IPS-NIHi11 (cell line): ENCODE measurements at regions not wholly inside any gene's neighbourhood (a gene's known extent, or its start where the extent isn't known, plus 50 kb on each side); places are given as distances from the start of the nearest gene placed in this dataset.
"Not testable (repeated sequence)": the region's sequence is repeated elsewhere in the genome, so short reads cannot be mapped to it uniquely, and the experiment has no call there.

Experiments used
- DNase-seq: peaks from one replicate; pipeline ENCODE4 v3.0.0; 2012; ENCODE audit warnings: mixed read lengths, low spot score

DNA sequence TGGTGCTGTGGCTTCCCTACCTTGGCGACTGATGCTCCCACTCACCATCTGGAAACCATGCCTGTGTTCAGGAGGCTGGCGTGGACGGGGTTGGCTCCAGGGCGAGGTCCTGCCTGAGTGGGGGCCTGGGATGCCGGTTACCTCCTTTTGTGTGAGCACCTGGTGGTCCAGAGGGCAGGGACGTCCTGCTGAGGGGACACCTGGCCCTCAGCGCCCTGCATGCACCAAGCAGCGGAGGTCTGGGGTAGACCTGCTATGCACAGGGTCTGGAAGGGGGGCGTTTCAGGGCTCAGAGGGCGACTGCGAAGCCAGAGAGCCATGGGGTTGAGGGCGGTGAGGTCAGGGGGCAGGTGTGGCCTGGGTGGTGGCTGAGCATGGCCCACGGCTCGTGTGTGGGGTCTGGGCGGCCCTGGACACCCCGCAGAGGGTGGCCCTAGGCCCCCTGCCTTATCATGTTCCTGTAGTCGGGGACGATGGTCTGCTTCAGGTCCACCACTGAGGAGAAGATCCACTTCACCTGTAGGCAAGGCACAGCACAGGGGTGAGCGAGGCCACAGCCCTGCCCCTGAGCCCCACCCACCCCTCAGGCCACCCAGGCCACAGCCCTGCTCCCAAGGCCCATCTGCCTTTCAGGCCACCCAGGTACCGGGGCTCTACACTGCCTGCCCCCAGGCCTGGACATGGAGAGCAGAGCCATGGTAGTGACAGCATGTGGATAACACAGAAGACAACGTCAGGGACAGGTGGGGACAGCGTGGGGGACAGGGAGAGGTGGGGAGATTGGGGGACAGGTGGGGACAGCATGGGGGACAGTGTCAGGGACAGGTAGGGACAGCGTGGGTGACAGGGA lies 95.3 kb downstream of the TMEM121 start:
- not testable (repeated sequence) for DNase-seq

DNA sequence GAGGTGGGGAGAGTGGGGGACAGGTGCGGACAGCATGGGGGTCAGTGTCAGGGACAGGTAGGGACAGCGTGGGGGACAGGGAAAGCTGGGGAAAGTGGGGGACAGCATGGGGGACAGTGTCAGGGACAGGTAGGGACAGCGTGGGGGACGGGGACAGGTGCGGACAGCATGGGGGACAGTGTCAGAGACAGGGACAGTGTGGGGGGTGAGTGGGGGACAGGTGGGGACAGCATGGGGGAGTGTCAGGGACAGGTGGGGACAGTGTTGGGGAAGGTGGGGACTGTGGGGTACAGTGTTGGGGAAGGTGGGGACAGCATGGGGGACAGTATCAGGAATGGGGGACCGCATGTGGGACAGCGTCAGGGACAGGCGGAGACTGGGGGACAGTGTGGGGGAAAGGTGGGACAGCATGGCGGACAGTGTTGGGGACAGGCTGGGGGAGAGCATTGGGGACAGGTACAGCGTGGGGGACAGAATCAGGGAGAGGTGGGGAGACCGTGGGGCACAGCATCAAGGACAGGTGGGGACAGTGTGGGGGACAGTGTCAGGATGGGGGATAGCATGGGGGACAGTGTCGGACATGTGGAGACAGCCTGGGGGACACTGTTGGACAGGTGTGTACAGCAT lies 96.1 kb downstream of the TMEM121 start:
- DNase-seq: no peak

- not testable (repeated sequence) for DNase-seq
Measured at GRCh38 chr14:105623178-105623577, 96.8 kb downstream of the TMEM121 start.

DNA sequence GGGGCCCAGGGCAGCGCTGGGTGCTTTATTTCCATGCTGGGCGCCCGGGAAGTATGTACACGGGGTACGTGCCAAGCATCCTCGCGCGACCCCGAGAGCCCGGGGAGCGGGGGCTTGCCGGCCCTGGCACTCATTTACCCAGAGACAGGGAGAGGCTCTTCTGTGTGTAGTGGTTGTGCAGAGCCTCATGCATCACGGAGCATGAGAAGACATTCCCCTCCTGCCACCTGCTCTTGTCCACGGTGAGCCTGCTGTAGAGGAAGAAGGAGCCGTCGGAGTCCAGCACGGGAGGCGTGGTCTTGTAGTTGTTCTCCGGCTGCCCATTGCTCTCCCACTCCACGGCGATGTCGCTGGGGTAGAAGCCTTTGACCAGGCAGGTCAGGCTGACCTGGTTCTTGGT lies 98.0 kb downstream of the TMEM121 start:
- not testable (repeated sequence) for DNase-seq

DNA sequence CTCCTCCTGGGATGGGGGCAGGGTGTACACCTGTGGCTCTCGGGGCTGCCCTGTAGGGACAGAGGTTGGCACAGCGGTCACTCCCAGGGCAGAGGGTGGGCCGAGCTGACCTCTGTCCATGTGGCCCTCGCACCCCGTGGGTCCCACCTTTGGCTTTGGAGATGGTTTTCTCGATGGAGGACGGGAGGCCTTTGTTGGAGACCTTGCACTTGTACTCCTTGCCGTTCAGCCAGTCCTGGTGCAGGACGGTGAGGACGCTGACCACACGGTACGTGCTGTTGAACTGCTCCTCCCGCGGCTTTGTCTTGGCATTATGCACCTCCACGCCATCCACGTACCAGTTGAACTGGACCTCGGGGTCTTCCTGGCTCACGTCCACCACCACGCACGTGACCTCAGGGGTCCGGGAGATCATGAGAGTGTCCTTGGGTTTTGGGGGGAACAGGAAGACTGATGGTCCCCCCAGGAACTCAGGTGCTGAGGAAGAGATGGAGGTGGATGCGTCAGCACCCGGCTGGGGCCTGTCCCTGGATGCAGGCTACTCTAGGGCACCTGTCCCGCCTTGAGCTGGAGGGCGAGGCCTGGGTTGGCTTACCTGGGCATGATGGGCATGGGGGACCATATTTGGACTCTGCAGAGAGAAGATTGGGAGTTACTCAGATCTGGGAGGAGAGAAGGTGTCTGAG lies 98.5 kb downstream of the TMEM121 start:
- not testable (repeated sequence) for DNase-seq

GRCh38 chr14:105625448-105625847 lies 99.1 kb downstream of the TMEM121 start:
- DNase-seq: not testable (repeated sequence)

- not testable (repeated sequence) for DNase-seq
Measured at GRCh38 chr14:105626111-105626510, 99.7 kb downstream of the TMEM121 start.

- not testable (repeated sequence) for DNase-seq
Measured at GRCh38 chr14:105626651-105627050, 100.3 kb downstream of the TMEM121 start.

DNA sequence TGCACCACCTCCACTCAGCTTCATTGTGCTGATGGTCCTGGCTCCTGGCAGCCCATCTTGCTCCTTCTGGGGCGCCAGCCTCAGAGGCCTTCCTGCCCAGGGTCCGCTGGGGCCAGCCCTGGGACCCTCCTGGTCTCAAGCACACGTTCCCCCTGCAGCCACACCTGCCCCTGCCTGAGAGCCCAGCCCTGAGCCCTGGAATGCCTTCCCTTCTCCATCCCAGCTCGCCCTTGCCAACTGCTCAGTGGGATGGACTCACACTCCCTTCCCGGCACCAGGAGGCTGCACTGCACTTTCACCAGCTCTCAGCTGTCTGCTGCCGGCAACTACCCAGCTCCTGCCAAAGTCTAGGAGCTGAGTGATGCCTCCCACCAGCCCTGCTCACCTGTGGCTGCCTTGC lies 100.9 kb downstream of the TMEM121 start:
- not testable (repeated sequence) for DNase-seq

GRCh38 chr14:105627701-105628100 lies 101.3 kb downstream of the TMEM121 start:
- DNase-seq: no peak

DNA sequence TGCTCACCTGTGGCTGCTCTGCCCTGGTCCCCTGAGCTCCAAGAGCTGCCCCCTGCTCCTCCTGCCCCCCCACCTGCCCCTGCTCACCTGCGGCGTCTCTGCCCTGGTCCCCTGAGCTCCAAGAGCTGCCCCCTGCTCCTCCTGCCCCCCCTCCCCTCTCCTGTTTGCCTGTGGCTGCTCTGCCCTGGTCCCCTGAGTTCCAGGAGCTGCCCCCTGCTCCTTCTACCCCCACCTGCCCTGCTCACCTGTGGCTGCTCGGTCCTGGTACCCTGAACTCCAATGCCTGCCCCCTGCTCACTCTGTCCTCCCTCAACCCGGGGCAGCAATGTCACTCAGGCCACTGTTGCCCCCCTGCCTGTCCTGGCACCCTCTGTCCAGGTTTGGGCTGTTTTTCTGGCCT lies 101.7 kb downstream of the TMEM121 start:
- DNase-seq: not testable (repeated sequence)

DNA sequence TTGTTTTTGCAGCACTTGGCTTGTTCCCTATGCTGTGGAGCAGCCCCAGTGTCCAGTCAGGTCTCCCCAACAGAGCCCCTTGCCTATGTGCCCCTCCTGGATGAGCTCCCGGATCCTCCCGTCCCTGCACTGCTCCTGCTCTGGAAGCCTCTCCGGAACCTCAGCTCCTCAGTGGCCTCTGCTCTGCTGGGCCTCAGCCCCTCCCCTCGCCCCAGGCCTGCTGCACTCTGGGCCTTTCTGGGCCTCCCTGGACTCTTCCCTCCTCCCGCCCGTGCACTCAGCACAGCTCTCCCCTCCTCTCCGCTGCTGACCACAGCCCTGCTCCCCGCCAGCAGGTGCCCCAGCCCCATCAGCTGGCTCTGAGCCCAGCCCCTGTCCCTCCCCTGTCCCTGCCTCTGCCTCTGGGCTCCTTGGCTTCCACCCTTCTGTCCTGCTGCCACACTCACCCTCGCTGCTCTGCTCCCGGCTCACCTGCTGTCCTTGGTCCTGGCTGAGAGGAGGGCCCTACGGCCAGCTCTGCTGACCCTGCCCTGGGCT lies 102.2 kb downstream of the TMEM121 start:
- not testable (repeated sequence) for DNase-seq

DNA sequence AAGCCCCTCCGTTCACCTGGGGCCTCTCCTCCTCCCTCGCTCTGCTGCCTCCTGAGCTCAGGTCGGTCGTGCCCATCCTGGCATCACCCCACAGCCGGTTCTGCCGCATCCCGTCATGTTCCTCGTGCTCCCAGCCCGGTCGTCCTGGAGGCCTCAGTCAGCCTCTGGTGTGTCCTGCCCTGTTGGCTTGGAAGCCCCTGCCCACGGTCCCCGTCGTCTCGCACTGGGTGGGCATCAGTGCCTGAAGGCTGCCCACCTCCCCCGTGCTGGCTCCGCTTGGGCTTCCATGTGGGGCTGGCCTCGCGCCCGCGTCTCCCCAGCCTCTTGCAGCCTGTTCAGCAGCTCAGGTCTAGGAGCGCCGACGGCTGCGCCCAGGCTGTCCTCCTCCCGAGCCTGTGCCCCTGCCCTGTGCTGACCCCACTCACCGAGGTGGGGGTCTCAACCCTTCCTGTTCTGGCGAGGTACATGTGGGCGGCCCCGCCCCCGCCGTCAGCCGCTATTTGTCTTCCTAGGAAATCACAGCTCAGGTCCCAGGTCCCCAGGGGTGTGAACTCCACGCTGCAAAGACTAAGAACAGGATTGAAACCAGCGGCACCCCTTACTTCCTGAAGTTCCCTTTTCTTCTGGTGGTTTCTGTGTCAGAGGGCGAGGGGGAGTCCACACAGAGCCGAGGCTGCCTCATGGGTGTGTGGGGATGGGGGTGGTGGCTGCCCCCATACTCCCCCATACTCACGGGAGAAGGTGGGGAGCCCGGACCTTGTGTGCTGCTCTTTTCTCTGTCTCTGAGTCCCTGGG lies 102.9 kb downstream of the TMEM121 start:
- not testable (repeated sequence) for DNase-seq

GRCh38 chr14:105629886-105630215 lies 103.5 kb downstream of the TMEM121 start:
- no peak for DNase-seq

DNA sequence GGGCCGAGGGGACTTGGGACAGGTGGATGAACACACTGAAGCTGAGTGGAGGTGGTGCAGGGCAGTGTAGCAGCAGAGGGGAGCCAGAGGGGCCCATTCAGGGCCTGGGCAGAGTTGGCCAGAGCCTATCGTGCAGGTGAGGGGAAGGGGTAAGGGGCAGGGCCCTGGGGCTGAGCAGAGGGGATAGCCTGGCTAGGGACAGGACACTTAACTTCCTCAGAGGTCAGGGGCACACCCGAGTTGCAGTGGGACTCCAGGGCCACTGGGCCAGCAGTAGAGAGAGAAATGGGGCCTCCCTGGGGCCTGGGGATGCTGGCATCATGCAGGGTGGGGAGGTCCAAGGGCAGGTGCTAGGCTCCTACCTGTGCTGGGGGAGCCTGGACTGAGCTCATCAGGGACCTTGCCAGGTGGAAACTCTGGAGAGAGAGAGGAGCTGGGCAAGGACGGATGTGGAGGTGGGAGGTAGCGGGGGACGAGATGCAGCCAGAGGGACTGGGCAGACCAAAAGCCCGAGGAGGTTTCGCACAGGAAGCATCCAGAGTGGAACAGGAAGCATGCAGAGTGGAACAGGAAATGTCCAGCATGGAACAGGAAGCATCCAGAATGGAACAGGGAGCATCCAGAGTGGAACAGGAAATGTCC lies 104.0 kb downstream of the TMEM121 start:
- not testable (repeated sequence) for DNase-seq

GRCh38 chr14:105630935-105631779 lies 104.8 kb downstream of the TMEM121 start:
- not testable (repeated sequence) for DNase-seq

DNA sequence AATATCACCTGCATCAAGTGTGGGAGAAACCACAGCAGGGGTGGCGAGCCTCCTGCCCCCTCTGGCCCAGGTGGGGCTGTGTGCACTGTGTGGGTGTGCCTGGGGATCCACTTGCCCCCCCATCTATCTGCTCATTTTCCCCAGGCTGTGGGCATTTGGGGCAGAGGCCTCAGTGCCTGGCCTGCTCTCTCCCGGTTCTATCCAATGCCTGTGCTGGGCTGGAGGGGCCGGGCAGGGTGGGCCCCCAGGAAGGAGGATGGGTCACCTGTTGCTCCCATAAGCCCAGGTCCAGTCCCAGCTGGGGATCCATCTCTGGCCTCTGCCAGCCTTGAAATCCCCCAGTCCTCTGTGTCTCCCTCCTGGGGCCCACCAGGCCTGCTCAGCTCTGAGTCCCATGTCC lies 105.6 kb downstream of the TMEM121 start:
- no peak for DNase-seq

GRCh38 chr14:105633596-105633995 lies 107.2 kb downstream of the TMEM121 start:
- DNase-seq: not testable (repeated sequence)

GRCh38 chr14:105635560-105635959 lies 109.2 kb downstream of the TMEM121 start:
- DNase-seq: no peak

GRCh38 chr14:105636021-105636420 lies 109.6 kb downstream of the TMEM121 start:
- DNase-seq: not testable (repeated sequence)
